B cell (primary cell): ENCODE measurements at regions not wholly inside any gene's neighbourhood (a gene's known extent, or its start where the extent isn't known, plus 50 kb on each side); places are given as distances from the start of the nearest gene placed in this dataset.

ENCODE experiments used
- EZH2 ChIP-seq: IDR thresholded peaks from 2 replicates; pipeline ENCODE4 v1.6.1; 2012; ENCODE audit warnings: borderline replicate concordance, low read depth, mild to moderate bottlenecking, moderate library complexity, low read length; ENCODE audit not compliant: insufficient read depth, poor library complexity, severe bottlenecking
- TF ChIP-seq, protein P1 (sequence below): fragments of 200-600 bp; IDR thresholded peaks from one replicate; pipeline ENCODE4 v1.8.0; 2022; ENCODE audit warnings: antibody characterized with exemption, mild to moderate bottlenecking

- TF ChIP-seq EZH2, result no peak
- TF ChIP-seq, protein P1, sequence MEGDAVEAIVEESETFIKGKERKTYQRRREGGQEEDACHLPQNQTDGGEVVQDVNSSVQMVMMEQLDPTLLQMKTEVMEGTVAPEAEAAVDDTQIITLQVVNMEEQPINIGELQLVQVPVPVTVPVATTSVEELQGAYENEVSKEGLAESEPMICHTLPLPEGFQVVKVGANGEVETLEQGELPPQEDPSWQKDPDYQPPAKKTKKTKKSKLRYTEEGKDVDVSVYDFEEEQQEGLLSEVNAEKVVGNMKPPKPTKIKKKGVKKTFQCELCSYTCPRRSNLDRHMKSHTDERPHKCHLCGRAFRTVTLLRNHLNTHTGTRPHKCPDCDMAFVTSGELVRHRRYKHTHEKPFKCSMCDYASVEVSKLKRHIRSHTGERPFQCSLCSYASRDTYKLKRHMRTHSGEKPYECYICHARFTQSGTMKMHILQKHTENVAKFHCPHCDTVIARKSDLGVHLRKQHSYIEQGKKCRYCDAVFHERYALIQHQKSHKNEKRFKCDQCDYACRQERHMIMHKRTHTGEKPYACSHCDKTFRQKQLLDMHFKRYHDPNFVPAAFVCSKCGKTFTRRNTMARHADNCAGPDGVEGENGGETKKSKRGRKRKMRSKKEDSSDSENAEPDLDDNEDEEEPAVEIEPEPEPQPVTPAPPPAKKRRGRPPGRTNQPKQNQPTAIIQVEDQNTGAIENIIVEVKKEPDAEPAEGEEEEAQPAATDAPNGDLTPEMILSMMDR, result no peak
Measured at GRCh38 chr13:99908140-99908803, 63.3 kb downstream of the ZIC5 start.
